Effector CD4-positive, alpha-beta T cell (primary cell): ENCODE measurements at regions not wholly inside any gene's neighbourhood (a gene's known extent, or its start where the extent isn't known, plus 50 kb on each side); places are given as distances from the start of the nearest gene placed in this dataset.
"Not testable (repeated sequence)": the region's sequence is repeated elsewhere in the genome, so short reads cannot be mapped to it uniquely, and the experiment has no call there.

Experiments used
- DNase-seq: peaks from one replicate; pipeline ENCODE4 v3.0.0-alpha.2; 2020

- not testable (repeated sequence) for DNase-seq
Measured at GRCh38 chr4:118505491-118505890, 152.7 kb upstream of the PRSS12 start.

DNA sequence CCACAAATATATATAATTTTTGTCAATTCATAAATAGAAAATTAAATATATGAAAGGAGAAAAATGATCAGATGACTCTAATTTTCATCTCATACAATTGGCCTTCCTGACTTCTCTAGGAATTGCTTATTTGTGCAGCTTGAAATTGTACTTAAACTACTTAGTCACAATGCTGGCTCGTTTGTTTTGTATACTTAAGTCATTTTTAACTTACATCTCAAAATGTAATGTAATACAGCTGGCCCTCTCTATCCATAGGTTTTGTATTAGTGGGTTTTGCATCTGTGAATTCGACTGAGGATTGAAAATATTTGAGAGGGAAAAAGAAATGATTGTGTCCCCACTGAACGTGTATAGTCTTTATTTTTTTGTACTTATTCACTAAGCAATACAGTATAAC lies 160.1 kb upstream of the PRSS12 start:
- not testable (repeated sequence) for DNase-seq

GRCh38 chr4:118514332-118514731 lies 161.5 kb upstream of the PRSS12 start:
- not testable (repeated sequence) for DNase-seq

- DNase-seq: not testable (repeated sequence)
Measured at GRCh38 chr4:118516107-118516506, 163.3 kb upstream of the PRSS12 start.

DNA sequence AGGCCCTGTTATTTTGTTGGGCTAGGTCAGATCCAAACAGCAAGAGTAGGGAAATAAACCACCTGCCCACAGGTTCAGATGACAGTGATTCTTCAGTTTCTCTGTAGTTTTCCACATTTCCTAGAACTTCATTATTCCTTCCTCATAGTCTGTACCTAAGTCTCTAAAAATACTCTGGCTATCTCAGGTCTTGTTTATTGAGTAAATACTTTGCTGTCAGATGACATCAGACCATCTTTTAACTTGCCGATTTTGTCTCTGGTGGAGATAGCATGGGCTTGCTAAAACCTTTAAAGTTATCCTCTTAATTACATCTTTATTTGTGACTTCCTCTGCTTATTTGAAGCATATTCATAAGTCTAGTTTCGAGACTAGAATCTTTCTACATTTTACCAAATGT lies 155.1 kb upstream of the METTL14 start:
- not testable (repeated sequence) for DNase-seq

DNA sequence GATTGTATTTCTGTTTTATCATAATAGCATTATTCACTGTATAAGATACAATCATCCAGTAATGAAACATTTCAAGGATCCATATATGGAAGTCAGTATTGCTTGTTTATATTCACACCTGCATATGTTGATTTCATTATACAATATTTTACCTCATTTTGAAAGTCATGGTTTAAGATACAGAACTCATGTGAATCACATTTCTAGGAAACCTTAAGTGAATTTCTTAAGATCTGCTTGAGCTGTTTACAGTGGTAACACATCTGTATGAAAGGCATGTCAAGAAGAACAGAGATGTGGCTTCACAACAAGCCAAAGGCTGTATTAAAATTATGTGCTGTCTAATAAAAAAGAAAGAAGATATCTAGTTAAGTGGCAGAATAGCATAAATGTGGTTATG lies 153.2 kb upstream of the METTL14 start:
- not testable (repeated sequence) for DNase-seq

DNA sequence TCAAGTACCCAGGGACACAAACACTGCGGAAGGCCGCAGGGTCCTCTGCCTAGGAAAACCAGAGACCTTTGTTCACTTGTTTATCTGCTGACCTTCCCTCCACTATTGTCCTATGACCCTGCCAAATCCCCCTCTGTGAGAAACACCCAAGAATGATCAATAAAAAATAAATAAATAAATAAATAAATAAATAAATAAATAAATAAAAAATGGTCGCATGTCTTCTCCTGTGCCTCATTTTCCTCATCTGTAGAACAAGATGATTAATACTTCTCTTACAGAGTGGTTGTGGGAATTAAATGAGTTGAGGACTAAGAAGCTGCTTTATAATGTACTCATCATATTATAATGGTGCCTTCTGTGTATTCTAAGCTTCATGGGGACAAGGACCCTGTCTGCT lies 149.4 kb upstream of the METTL14 start:
- not testable (repeated sequence) for DNase-seq

DNA sequence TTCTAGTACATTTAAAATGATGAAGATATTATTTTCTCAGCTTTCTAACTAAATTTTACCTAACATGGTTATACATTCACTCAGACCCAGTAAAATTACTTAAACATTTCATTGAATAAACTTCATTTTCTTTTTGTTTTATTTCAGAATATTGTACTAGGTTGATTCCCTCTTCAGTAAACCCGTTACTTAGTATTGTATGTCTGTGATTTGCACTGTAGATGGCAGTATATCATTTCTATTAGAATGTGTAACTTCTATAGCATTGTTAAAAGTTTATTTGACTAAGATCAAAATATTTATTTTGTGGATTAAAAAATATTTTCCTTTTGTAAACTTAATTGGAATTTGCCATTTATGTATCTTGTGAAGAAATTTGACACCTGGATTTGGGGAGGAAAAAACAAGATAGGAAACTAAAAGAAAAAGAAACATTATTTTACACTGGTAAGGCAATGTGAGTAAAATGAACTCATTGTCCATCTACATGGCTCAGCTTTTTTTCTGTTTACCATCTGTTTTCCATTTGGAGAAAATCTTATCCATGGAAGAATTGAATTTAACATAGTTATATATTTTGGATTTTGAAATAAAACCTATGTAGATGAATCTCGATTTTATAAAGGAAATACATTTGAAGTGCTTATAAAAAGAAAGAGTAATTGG lies 145.6 kb upstream of the METTL14 start:
- DNase-seq: not testable (repeated sequence)

GRCh38 chr4:118556576-118556975 lies 128.6 kb upstream of the METTL14 start:
- DNase-seq: not testable (repeated sequence)

DNA sequence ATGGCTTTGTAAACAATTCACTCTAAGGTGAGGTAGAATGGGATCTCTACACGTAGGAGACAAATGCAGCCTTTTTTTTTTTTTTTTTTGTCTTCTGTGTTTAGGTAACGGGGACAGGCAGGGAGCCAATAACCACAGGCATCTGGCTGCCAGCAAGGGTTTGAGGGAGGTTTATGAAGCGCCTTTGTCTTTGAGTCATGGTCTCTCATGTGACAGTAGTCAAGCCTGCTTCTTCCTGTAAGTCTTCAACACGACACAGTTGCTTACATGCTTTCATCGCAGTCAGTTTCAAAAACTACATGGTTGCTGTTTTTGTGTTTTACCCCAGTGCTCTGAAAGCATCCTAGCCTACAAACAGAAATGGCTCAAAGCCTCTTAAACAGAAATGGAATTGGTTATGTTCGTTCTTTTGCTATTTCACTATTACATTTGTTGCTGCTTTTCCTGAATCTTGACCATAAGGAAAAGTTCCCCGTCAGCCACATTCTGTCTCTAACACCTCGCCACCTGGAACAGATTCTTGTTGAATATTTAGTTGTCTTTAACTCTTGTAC lies 127.8 kb upstream of the METTL14 start:
- DNase-seq: no peak

DNA sequence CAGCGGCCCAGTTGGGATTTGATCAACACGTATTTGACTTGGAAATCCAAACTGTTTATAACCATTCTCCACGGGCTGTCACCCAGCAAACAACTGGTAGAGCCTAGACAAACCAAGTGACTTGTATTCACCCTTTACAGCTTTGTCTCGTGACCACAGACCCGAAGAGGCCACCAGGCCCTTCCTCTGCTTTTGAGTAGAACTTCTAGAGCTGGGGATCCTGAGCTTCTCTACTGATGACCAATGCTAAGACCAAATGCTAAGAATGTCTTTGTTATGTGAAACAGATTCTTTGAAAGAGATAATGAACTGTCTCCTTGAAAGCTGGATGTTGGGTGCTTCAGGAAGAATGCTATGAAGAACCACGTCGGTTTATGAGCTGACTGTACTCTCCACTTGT lies 127.0 kb upstream of the METTL14 start:
- DNase-seq: not testable (repeated sequence)

- not testable (repeated sequence) for DNase-seq
Measured at GRCh38 chr4:118561559-118561958, 123.6 kb upstream of the METTL14 start.

- DNase-seq: not testable (repeated sequence)
Measured at GRCh38 chr4:118566003-118566513, 119.1 kb upstream of the METTL14 start.

DNA sequence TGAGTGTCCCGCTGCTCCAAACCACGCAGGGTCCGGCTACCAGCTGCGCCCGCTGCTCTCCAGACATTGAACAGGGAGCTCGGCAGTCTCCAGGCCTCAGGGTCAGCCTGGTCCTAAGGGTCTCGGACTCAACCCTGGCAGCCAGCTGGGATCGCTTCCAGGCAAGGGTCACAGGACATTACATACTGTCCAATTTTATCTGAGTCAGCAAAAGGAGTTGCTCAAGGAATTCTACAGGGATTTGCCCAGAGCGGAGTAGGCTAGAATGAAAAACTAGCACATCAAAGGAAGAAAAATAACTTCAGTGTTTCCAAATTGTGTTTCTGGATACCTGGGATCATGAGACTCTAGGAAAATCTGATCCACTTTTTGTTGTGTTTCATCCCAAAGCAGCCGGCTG lies 112.2 kb upstream of the METTL14 start:
- not testable (repeated sequence) for DNase-seq

GRCh38 chr4:118574251-118574913 lies 110.8 kb upstream of the METTL14 start:
- not testable (repeated sequence) for DNase-seq

- not testable (repeated sequence) for DNase-seq
Measured at GRCh38 chr4:118575057-118575456, 110.1 kb upstream of the METTL14 start.

DNA sequence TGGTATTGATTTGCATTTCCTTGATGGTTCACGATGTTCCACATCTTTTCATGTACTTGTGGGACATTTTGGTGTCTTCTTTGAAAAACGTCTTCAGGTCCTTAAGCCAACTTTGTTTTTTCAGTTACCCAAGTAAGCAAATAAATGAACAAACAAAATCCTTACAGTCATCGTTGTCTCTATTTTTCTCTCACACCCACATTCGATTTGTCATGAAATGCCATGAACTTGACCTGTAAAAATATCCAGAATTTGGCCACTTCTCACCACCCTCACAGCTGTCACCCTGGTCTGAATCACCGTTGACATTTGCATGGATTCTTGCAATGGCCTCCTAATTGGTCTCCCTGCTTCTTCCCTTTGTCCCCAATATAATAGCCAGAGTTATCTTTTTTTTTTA lies 109.5 kb upstream of the METTL14 start:
- not testable (repeated sequence) for DNase-seq

DNA sequence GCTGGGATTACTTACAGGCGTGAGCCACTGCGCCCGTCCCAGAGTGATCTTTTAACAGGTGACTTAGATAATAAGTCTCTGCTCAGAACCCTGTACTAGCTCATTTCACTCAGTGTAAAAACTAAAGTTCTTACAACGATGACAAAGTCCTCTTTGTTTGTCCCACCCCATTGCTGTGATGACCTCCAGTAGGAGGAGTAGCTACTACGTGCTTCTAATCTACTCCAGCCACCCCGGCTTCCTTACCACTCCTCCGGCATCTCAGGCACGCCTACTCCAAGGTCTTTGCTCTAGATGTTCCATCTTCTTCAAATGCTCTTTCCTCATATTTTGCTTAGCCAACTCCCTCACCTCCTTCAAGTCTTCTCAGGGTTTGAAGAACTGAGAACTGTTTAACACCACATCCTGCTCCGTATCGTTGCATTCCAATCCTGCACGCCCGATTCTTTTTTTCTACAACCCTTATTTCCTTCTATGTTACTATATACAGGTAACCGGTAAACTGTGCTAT lies 108.4 kb upstream of the METTL14 start:
- not testable (repeated sequence) for DNase-seq

GRCh38 chr4:118585015-118585414 lies 100.2 kb upstream of the METTL14 start:
- DNase-seq: no peak

DNA sequence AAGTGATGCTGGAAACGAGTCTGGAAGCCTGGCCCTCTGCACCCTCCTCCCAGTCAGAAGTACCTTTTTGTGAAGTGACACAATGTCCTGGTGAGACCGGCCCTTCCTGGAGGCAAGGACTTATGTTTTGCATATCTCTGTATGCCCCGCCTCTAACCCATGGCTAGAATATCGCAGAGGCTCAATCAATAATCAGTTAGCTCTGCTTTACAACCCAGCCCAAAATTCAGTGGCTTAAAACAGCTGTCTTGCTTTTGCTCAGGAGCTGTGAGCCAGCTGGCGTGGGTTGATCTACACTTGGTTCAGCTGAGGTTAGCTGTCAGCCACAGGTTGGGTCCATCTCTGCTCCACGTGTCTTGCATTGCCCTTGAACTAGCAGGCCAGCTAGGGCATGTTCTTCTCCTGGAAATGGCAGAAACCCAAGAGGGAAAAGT lies 98.8 kb upstream of the METTL14 start:
- DNase-seq: no peak

- DNase-seq: no peak
Measured at GRCh38 chr4:118587116-118587831, 97.9 kb upstream of the METTL14 start.

- no peak for DNase-seq
Measured at GRCh38 chr4:118587946-118588345, 97.2 kb upstream of the METTL14 start.
